Fibroblast of villous mesenchyme (primary cell): ENCODE measurements at regions not wholly inside any gene's neighbourhood (a gene's known extent, or its start where the extent isn't known, plus 50 kb on each side); places are given as distances from the start of the nearest gene placed in this dataset.

ENCODE experiments used
- DNase-seq: peaks from one replicate; pipeline ENCODE4 v3.0.0-alpha.2; 2010; ENCODE audit warnings: low read depth
- H3K4me3 ChIP-seq: 2 replicates; pipeline ENCODE4 v1.5.1; 2011; ENCODE audit warnings: low read depth, mild to moderate bottlenecking, low read length
- TF ChIP-seq, protein P1 (sequence below): IDR thresholded peaks from 2 replicates; pipeline ENCODE4 v1.5.1; 2012; ENCODE audit warnings: low read depth, mild to moderate bottlenecking, low read length; ENCODE audit not compliant: insufficient read depth

DNA sequence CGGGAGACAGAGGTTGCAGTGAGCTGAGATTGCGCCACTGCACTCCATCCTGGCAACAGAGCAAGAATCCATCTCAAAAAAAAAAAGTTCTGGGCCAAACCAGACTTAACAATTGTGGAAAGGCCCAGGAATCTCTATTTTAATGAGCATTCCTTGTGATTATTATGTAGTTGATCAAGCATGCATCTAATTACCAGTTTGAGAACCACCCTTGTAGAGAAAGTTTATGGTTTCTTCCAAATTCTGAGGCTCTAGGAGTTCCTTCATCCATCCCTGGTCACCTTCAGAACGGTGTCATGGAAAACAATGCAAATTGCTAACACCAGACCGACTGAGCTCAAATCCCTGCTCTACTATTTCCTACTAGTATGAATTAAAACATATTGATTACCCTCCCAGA, 246.3 kb upstream of the KLHL29 start:
- TF ChIP-seq, protein P1, sequence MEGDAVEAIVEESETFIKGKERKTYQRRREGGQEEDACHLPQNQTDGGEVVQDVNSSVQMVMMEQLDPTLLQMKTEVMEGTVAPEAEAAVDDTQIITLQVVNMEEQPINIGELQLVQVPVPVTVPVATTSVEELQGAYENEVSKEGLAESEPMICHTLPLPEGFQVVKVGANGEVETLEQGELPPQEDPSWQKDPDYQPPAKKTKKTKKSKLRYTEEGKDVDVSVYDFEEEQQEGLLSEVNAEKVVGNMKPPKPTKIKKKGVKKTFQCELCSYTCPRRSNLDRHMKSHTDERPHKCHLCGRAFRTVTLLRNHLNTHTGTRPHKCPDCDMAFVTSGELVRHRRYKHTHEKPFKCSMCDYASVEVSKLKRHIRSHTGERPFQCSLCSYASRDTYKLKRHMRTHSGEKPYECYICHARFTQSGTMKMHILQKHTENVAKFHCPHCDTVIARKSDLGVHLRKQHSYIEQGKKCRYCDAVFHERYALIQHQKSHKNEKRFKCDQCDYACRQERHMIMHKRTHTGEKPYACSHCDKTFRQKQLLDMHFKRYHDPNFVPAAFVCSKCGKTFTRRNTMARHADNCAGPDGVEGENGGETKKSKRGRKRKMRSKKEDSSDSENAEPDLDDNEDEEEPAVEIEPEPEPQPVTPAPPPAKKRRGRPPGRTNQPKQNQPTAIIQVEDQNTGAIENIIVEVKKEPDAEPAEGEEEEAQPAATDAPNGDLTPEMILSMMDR = no peak
- no peak for DNase-seq
- no peak overlapping the region for H3K4me3 ChIP-seq

DNA sequence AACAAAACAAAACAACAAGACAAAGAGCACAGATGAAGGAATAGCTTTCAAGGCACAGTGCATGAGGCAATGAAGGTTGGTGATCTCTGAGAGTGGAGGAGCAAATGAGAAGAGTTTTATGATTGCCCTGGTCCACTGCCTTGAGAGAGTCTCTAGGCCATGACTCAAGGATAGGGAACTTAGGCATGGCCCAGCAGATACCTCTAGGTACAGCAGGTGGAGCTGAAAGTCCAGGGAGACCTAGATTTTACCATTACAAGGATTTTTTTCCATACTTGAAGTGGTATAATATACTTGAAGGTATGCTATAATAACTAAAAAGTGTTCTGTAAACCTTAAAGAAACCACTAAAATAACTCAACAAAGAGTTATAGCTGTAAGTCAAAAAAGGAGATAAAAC, 239.5 kb upstream of the KLHL29 start:
- no peak for DNase-seq
- TF ChIP-seq, protein P1 = no peak
- no peak overlapping the region for H3K4me3 ChIP-seq

DNA sequence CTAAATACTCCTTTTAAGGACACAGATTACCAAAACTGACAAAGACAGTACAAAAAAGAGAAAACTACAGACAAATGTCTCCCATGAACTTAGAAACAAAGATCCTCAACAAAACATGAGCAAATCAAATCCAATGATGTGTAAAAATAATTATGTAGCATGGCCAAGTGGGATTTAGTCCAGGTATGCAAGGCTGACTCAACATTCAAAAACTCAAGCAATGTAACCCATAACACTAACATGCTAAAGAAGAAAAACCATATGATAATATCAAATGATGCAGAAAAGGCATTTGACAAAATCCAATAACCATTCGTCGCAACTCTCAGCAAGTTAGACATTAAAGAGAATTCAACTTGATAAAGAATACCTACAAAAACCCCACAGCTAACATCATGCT, 239.0 kb upstream of the KLHL29 start:
- TF ChIP-seq, protein P1 = no peak
- no peak for DNase-seq

DNA sequence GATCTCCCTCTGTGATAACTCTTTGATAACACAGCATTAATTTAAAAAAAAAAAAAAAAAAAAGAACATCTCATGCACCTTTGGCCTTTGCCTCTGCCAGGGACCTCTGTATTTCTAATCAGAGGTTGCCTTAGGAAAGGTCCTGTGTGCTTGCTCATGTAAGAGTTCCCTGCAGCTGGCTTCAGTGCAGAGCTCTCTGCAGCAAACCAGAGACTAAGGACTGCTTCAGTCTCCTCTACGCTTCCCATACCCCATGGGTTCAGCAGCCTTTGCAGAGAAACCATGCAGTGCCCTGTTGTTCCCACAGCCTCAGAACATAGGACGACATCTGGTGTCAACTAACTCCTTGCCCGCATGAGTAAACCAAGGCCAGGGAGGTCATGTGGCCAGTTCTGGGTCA, 236.6 kb upstream of the KLHL29 start:
- no peak for DNase-seq
- TF ChIP-seq, protein P1 = no peak

More for the DNA sequence above, 239.0 kb upstream of the KLHL29 start:
- no peak overlapping the region for H3K4me3 ChIP-seq

DNA sequence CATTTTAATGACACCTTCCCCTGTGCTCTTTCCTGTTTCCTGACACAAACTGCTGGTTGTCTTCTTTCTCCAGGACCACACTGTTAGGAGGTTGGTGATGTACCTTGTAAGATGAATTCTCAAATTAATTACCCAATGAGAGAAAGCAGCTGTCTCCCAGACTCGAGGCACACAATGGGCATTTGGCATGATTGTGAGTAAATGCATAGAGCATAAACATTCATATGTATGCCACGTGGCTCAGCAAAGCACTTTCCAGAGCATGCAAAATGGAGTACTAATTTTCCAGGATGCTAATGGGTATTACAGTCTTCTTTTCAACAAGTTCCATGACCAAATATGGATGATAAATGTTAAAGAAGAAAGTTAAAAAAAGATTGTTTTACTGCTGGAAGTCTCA, 235.2 kb upstream of the KLHL29 start:
- TF ChIP-seq, protein P1 = no peak
- no peak for DNase-seq
- no peak overlapping the region for H3K4me3 ChIP-seq

More for the DNA sequence above, 236.6 kb upstream of the KLHL29 start:
- no peak overlapping the region for H3K4me3 ChIP-seq

DNA sequence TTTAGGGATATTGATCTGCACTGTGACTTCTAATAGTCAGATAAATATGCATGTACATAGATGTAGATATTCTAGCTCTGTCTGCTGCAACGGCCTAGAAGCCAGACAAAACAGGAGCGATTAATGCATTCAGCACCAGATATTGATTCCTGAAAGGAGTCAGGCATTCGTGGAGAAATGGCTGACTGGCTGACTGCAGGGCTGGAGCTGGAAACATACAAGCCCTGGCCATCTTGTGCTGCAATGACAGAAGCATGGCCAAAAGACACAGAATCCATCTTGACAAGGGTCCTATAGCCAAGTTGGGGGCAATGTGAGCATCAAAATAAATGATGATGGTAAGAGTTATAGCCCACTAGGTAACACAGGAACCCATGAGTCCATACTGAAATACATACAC, 231.5 kb upstream of the KLHL29 start:
- TF ChIP-seq, protein P1 = no peak
- no peak for DNase-seq
- H3K4me3 ChIP-seq = no peak overlapping the region

DNA sequence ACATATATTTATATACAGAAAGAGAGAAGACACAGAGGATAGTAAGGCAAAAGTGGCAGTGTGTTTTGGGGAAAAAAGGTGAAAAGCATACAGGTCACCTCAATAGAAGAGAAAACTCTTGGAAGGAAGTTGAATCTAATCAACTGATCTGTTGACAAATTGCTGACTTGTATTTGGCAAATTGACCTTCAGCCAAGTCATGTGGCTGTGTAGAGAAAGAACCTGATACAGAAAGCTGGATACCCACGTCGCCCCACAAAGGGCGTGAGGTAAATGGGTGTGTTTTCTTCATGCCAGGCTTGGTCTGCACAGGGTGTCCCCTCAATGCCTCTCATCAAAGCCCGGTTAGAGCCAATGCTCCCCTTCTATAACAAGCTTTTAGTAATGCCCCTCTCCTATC, 230.0 kb upstream of the KLHL29 start:
- DNase-seq = no peak
- no peak overlapping the region for H3K4me3 ChIP-seq
- TF ChIP-seq, protein P1 = no peak
